ENCODE measurements at regions not wholly inside any gene's neighbourhood (a gene's known extent, or its start where the extent isn't known, plus 50 kb on each side); places are given as distances from the start of the nearest gene placed in this dataset.
A peak's percentile ranks its signal among the peaks of the same experiment; 100 is the strongest.

DNA sequence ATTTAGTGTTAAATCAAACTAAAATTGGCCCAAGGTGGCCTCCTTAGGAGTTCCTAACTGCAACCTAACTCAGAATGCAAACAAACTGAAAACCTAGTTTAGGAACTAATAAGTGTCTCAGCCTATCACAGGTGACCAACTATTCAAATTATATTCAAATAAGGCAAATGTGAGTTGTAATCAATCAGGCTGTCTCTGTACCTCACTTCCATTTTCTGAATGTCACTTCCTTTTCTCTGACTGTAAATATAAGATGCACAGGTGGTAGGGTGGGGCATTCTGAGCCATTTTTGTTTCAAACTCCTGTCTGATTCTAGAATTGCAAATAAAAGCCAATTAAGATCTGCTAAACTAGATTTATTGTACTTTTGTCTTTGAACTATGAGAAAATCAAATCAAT lies 401.5 kb downstream of the PPP3CA start:
- no peak for TF ChIP-seq ZNF768 (tag by site-specific recombination; IDR thresholded peaks at IDR 0.05)
- Histone ChIP-seq H3K4me3 (ENCODE audit: low read depth, low read length) (no peak overlapping the region), H3K36me3 (ENCODE audit: control insufficient read depth in 2 of 2, insufficient read depth in 1 of 2, low read length in 2 of 2) (no peaks in the 10 kb centered on the region), H3K9me3 (ENCODE audit: control insufficient read depth, insufficient read depth, low read depth, low read length) (no peaks in the 10 kb centered on the region), H3K27ac (ENCODE audit: extremely low read depth, low read depth, low read length) (no peak overlapping the region), H3K4me1 (ENCODE audit: control insufficient read depth, insufficient read depth, low read length) (no peaks in the 10 kb centered on the region)
- ChIA-PET CTCF (no interaction called here), POLR2A (no interaction called here)

DNA sequence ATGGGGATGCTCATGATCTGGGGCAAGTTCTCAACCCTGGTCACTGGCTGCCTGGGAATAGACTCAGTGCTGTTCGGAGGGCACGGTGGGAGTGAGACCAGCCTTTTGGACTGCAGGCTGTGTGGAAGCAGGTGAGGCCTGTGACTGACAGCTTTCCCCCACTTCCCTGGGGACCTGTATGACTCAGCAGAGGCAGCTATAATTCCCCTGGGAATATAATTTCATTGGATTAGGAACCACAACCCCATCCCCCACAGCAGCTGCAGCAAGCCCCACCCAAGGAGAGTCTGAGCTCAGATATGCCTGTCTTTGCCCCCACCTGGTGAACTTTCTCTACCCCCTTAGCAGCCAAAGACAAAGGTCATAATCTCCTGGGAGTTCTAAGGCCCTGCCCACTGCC lies 408.6 kb downstream of the PPP3CA start:
- POLR2A ChIA-PET, result no interaction called here

DNA sequence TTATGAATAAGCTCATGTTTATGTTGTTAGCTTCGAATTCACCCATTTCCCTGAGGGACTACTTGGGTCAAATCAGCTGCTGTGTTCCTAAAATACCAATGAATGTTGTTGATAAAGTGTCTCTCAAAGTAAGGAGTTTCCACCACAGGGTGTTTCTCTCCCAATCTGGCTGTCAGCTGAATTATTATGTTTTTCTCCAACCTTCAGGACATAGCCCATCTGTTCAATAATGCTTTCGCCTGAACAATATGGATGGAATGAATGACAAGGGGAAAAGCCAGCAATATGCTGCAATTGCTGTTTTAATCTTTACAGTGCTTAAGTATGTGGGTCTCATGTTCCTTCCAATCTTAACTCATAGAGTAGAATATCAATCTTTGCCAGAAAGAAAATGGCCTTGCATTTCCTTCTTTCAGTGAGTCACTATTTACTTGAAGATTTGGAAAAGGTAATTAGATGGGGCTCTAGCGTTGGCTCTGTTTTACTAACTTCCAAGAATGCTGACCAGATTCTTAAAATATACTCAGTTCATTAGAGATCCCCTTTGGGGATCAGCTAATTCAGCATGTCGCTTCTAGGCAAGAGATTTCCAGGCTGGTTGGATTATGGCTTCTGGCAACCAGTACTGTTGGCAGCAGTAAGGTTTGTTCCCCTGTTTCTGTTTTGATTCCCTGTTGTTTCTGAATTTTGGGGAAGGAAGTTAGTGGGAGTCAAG lies 410.5 kb downstream of the PPP3CA start:
- ChIA-PET CTCF (interaction anchor here (0.6 kb wide), 3 partner anchors 191 to 288 kb away, joined by 3 to 4 read pairs (median 3); no protein-coding TSS in a partner anchor), POLR2A (no interaction called here)
- H3K27ac ChIP-seq (ENCODE audit: extremely low read depth, low read depth, low read length), result no peak overlapping the region
- H3K4me1 ChIP-seq (ENCODE audit: control insufficient read depth, insufficient read depth, low read length), result no peaks in the 10 kb centered on the region
- no peaks in the 10 kb centered on the region for H3K9me3 ChIP-seq (ENCODE audit: control insufficient read depth, insufficient read depth, low read depth, low read length)
- no peak overlapping the region for H3K4me3 ChIP-seq (ENCODE audit: low read depth, low read length)
- TF ChIP-seq MZF1 (tag by site-specific recombination; IDR thresholded peaks at IDR 0.05; ENCODE audit: borderline replicate concordance) (peak; percentile 51; the same call in 1 of the 2 replicates), ZNF792 (tag by site-specific recombination; IDR thresholded peaks at IDR 0.05) (no peak), ZSCAN16 (tag by site-specific recombination; IDR thresholded peaks at IDR 0.05) (no peak)
- no peaks in the 10 kb centered on the region for H3K36me3 ChIP-seq (ENCODE audit: control insufficient read depth in 2 of 2, insufficient read depth in 1 of 2, low read length in 2 of 2)

More for the DNA sequence above, 408.6 kb downstream of the PPP3CA start:
- H3K9me3 ChIP-seq (ENCODE audit: control insufficient read depth, insufficient read depth, low read depth, low read length), result no peaks in the 10 kb centered on the region
- H3K36me3 ChIP-seq (ENCODE audit: control insufficient read depth in 2 of 2, insufficient read depth in 1 of 2, low read length in 2 of 2), result no peaks in the 10 kb centered on the region
- CTCF ChIA-PET, result no interaction called here
- TF ChIP-seq ZNF140 (tag by site-specific recombination; IDR thresholded peaks at IDR 0.05) (no peak), ZNF350 (tag by site-specific recombination; IDR thresholded peaks at IDR 0.05) (no peak), ZNF433 (tag by site-specific recombination; IDR thresholded peaks at IDR 0.05; ENCODE audit: low read depth) (no peak), ZNF302 (tag by site-specific recombination; IDR thresholded peaks at IDR 0.05; ENCODE audit: low read depth) (no peak)
- TF ChIP-seq, protein P1, sequence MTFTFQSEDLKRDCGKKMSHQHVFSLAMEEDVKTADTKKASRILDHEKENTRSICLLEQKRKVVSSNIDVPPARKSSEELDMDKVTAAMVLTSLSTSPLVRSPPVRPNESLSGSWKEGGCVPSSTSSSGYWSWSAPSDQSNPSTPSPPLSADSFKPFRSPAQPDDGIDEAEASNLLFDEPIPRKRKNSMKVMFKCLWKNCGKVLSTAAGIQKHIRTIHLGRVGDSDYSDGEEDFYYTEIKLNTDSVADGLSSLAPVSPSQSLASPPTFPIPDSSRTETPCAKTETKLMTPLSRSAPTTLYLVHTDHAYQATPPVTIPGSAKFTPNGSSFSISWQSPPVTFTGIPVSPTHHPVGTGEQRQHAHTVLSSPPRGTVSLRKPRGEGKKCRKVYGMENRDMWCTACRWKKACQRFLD (tag by site-specific recombination; IDR thresholded peaks at IDR 0.05), result no peak
- TF ChIP-seq, protein P2, sequence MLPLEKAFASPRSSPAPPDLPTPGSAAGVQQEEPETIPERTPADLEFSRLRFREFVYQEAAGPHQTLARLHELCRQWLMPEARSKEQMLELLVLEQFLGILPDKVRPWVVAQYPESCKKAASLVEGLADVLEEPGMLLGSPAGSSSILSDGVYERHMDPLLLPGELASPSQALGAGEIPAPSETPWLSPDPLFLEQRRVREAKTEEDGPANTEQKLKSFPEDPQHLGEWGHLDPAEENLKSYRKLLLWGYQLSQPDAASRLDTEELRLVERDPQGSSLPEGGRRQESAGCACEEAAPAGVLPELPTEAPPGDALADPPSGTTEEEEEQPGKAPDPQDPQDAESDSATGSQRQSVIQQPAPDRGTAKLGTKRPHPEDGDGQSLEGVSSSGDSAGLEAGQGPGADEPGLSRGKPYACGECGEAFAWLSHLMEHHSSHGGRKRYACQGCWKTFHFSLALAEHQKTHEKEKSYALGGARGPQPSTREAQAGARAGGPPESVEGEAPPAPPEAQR (tag by site-specific recombination; IDR thresholded peaks at IDR 0.05), result no peak
- TF ChIP-seq, protein P3, sequence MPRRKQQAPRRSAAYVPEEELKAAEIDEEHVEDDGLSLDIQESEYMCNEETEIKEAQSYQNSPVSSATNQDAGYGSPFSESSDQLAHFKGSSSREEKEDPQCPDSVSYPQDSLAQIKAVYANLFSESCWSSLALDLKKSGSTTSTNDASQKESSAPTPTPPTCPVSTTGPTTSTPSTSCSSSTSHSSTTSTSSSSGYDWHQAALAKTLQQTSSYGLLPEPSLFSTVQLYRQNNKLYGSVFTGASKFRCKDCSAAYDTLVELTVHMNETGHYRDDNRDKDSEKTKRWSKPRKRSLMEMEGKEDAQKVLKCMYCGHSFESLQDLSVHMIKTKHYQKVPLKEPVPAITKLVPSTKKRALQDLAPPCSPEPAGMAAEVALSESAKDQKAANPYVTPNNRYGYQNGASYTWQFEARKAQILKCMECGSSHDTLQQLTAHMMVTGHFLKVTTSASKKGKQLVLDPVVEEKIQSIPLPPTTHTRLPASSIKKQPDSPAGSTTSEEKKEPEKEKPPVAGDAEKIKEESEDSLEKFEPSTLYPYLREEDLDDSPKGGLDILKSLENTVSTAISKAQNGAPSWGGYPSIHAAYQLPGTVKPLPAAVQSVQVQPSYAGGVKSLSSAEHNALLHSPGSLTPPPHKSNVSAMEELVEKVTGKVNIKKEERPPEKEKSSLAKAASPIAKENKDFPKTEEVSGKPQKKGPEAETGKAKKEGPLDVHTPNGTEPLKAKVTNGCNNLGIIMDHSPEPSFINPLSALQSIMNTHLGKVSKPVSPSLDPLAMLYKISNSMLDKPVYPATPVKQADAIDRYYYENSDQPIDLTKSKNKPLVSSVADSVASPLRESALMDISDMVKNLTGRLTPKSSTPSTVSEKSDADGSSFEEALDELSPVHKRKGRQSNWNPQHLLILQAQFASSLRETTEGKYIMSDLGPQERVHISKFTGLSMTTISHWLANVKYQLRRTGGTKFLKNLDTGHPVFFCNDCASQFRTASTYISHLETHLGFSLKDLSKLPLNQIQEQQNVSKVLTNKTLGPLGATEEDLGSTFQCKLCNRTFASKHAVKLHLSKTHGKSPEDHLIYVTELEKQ (tag by site-specific recombination; IDR thresholded peaks at IDR 0.05; ENCODE audit: borderline replicate concordance), result no peak
- no peaks in the 10 kb centered on the region for H3K4me1 ChIP-seq (ENCODE audit: control insufficient read depth, insufficient read depth, low read length)
- H3K27ac ChIP-seq (ENCODE audit: extremely low read depth, low read depth, low read length), result no peak overlapping the region
- H3K4me3 ChIP-seq (ENCODE audit: low read depth, low read length), result no peak overlapping the region

DNA sequence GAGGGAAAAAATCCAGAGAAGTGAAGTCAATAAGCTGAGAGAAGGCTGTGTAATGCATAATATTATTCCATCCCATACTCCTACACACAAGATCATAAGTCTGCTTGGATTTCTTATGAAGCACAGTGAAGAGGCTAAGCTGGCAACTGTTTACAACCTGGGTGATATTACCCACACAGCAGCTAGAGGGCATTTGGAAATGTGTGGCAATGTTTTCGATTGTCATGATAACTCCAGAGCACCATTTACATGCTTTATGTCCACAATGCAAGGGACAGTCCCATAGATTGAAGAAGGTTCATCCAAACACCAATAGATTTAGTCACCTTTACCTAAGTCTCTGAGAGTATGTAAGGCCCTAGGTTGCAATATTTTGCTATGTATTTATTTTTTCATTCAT lies 412.2 kb downstream of the PPP3CA start:
- Histone ChIP-seq H3K9me3 (ENCODE audit: control insufficient read depth, insufficient read depth, low read depth, low read length) (no peaks in the 10 kb centered on the region), H3K4me1 (ENCODE audit: control insufficient read depth, insufficient read depth, low read length) (no peaks in the 10 kb centered on the region), H3K27ac (ENCODE audit: extremely low read depth, low read depth, low read length) (no peak overlapping the region), H3K4me3 (ENCODE audit: low read depth, low read length) (no peak overlapping the region), H3K36me3 (ENCODE audit: control insufficient read depth in 2 of 2, insufficient read depth in 1 of 2, low read length in 2 of 2) (no peaks in the 10 kb centered on the region)
- ChIA-PET CTCF (interaction anchor here (0.6 kb wide), 1 partner anchor 422 kb away, joined by 4 read pairs; no protein-coding TSS in a partner anchor), POLR2A (no interaction called here)
- no peak for TF ChIP-seq ZBTB20 (tag by site-specific recombination; IDR thresholded peaks at IDR 0.05)

Measured in HEK293 (cell line).